ENCODE measurements at regions not wholly inside any gene's neighbourhood (a gene's known extent, or its start where the extent isn't known, plus 50 kb on each side); places are given as distances from the start of the nearest gene placed in this dataset.

- H3K4me2 ChIP-seq (ENCODE audit: low read depth, low read length) = no peak overlapping the region
- no peak overlapping the region for H3K23ac ChIP-seq (ENCODE audit: low read depth, low read length)
- no peak overlapping the region for H3K4ac ChIP-seq (ENCODE audit: low read depth, low read length)
- intact Hi-C loops (cut with micrococcal nuclease) = no loop called here
- no peaks in the 10 kb centered on the region for H3K36me3 ChIP-seq (ENCODE audit: control insufficient read depth, insufficient read depth, low read length)
- no peak overlapping the region for H3K18ac ChIP-seq (ENCODE audit: low read depth, low read length)
- DNase-seq (no peak), ATAC-seq (ENCODE audit: low read depth) (no peak)
- no peak overlapping the region for H3K9ac ChIP-seq (ENCODE audit: low read depth, low read length)
- no peak overlapping the region for H3K14ac ChIP-seq (replicated peaks; ENCODE audit: low read depth, low read length)
- H2AFZ ChIP-seq (replicated peaks; ENCODE audit: low read length, poor library complexity) = no peak overlapping the region
- no peak overlapping the region for H2AK5ac ChIP-seq (ENCODE audit: low read depth, low read length)
- no peaks in the 10 kb centered on the region for H3K9me1 ChIP-seq (ENCODE audit: insufficient read depth, low read length)
- no peak overlapping the region for H2BK15ac ChIP-seq (ENCODE audit: low read depth, low read length)
- H3K4me1 ChIP-seq (ENCODE audit: control insufficient read depth, insufficient read depth, low read length) = peaks cover 3% of the 10 kb centered on the region; the same call in 1 of the 2 replicates
- H2AK9ac ChIP-seq (replicated peaks; ENCODE audit: low read depth, low read length, poor library complexity) = no peak overlapping the region
- H3K9me3 ChIP-seq (ENCODE audit: control insufficient read depth, insufficient read depth, low read length) = no peaks in the 10 kb centered on the region
- no peaks in the 10 kb centered on the region for H4K20me1 ChIP-seq (ENCODE audit: insufficient read depth, low read length)
- H2BK120ac ChIP-seq (ENCODE audit: low read depth, low read length) = no peak overlapping the region
- no peak overlapping the region for H2BK5ac ChIP-seq (ENCODE audit: low read depth, low read length, poor library complexity, severe bottlenecking)
- CTCF ChIA-PET = no interaction called here
- H3K4me3 ChIP-seq (ENCODE audit: insufficient read depth, low read depth, low read length) = no peak overlapping the region
- in situ Hi-C loops (cut with MboI; ENCODE audit: low sequenced_read_pairs) = no loop called here
- H3K56ac ChIP-seq (ENCODE audit: extremely low read depth, insufficient read depth, low read length) = no peak overlapping the region
- BruUV-seq (replicated peaks) = no TSS peak
- H4K8ac ChIP-seq (ENCODE audit: low read depth in 2 of 2, low read length in 2 of 2) = no peak overlapping the region
- 83% methylated on average over 3 of the region's 7 CpGs; no CpG with 5 or more reads in 1 of the 2 experiments for WGBS, 2 experiments (ENCODE audit: extremely low coverage in 2 of 2, insufficient read length in 1 of 2)
- dilution Hi-C loops (cut with HindIII; ENCODE audit: low sequenced_read_pairs, unreplicated experiment) = no loop called here
- no peak overlapping the region for H4K5ac ChIP-seq (ENCODE audit: low read depth, low read length)
- no peaks in the 10 kb centered on the region for H3K79me1 ChIP-seq (ENCODE audit: low read depth in 1 of 2, low read length in 2 of 2)
- 0 out of 2 replicates have a peak, but pooled peaks cover 2% of the 10 kb centered on the region for H3K27me3 ChIP-seq (ENCODE audit: control insufficient read depth, insufficient read depth, low read length)
- H2BK20ac ChIP-seq (ENCODE audit: low read depth, low read length) = no peak overlapping the region
- no peak overlapping the region for H4K91ac ChIP-seq (ENCODE audit: insufficient read depth, low read depth, low read length)
- POLR2A ChIA-PET (ENCODE audit: unreplicated experiment) = no interaction called here
- no peak overlapping the region for H3K27ac ChIP-seq (ENCODE audit: insufficient read depth, low read length)
- TF ChIP-seq MAZ (IDR thresholded peaks at IDR 0.05; ENCODE audit: borderline replicate concordance, low read depth, low read length) (no peak), MXI1 (IDR thresholded peaks at IDR 0.05; ENCODE audit: borderline replicate concordance, low read depth, low read length) (no peak), CTCF (conservative IDR thresholded peaks at IDR 0.05; ENCODE audit: low read depth, low read length) (no peak), RFX5 (IDR thresholded peaks at IDR 0.05; ENCODE audit: low read depth, low read length) (no peak), CHD1 (IDR thresholded peaks at IDR 0.05; ENCODE audit: low read depth, low read length) (no peak), BHLHE40 (IDR thresholded peaks at IDR 0.05; ENCODE audit: low read depth, low read length) (no peak), MAFK (IDR thresholded peaks at IDR 0.05; ENCODE audit: low read depth, low read length) (no peak), ELK1 (IDR thresholded peaks at IDR 0.05; ENCODE audit: borderline replicate concordance, low read depth, low read length) (no peak), RAD21 (IDR thresholded peaks at IDR 0.05; ENCODE audit: low read length) (no peak), FOS (IDR thresholded peaks at IDR 0.05; ENCODE audit: low read depth, low read length) (no peak), NFE2L2 (IDR thresholded peaks at IDR 0.05; ENCODE audit: low read depth, low read length) (no peak), CEBPB (IDR thresholded peaks at IDR 0.05; ENCODE audit: low read depth, low read length) (no peak)
These were observed 101.4 kb upstream of the ZFHX3 start for GRCh38 chr16:73149334-73149733.
